WERI-Rb-1 (cell line): ENCODE measurements at regions not wholly inside any gene's neighbourhood (a gene's known extent, or its start where the extent isn't known, plus 50 kb on each side); places are given as distances from the start of the nearest gene placed in this dataset.

Experiments used
- DNase-seq: peaks from one replicate; pipeline ENCODE4 v3.0.0-alpha.2; 2020
- H3K27ac ChIP-seq: fragments of 250-450 bp; sonication (Bioruptor Pico); 2 replicates; pipeline ENCODE4 v1.5.1; 2020; ENCODE audit warnings: mild to moderate bottlenecking, moderate library complexity
- H3K27me3 ChIP-seq: fragments of 250-450 bp; sonication (Bioruptor Pico); 2 replicates; pipeline ENCODE4 v1.5.1; 2021; ENCODE audit warnings: mild to moderate bottlenecking, low read depth, moderate library complexity; ENCODE audit not compliant: insufficient read depth, severe bottlenecking
- H3K36me3 ChIP-seq: fragments of 250-450 bp; sonication (Bioruptor Pico); 2 replicates; pipeline ENCODE4 v1.5.1; 2020; ENCODE audit warnings: mild to moderate bottlenecking, moderate library complexity
- H3K4me3 ChIP-seq: 2 replicates; pipeline ENCODE4 v1.5.1; 2011; ENCODE audit warnings: low read depth, mild to moderate bottlenecking, control low read depth, low read length
- H3K9me3 ChIP-seq: fragments of 250-450 bp; sonication (Bioruptor Pico); 2 replicates; pipeline ENCODE4 v1.5.1; 2021; ENCODE audit warnings: mild to moderate bottlenecking, moderate library complexity; ENCODE audit not compliant: severe bottlenecking
- CTCF ChIP-seq: IDR thresholded peaks from 2 replicates; pipeline ENCODE4 v1.5.1; 2011; ENCODE audit warnings: low read depth, mild to moderate bottlenecking, control low read depth, inconsistent platforms, low read length

GRCh38 chr9:31144614-31145013, 1239.8 kb upstream of the ACO1 start:
- Histone ChIP-seq H3K36me3 (no peaks in the 10 kb centered on the region), H3K27ac (no peak overlapping the region), H3K27me3 (no peaks in the 10 kb centered on the region), H3K4me3 (no peak overlapping the region), H3K9me3 (no peaks in the 10 kb centered on the region)
- TF ChIP-seq CTCF = no peak
- no peak for DNase-seq

- Histone ChIP-seq H3K9me3 (no peaks in the 10 kb centered on the region), H3K36me3 (no peaks in the 10 kb centered on the region), H3K27ac (no peak overlapping the region), H3K4me3 (no peak overlapping the region), H3K27me3 (no peaks in the 10 kb centered on the region)
- no peak for DNase-seq
- TF ChIP-seq CTCF = no peak
These were observed 1237.8 kb upstream of the ACO1 start for GRCh38 chr9:31146485-31147166.

- no peak overlapping the region for H3K4me3 ChIP-seq
- no peak overlapping the region for H3K27ac ChIP-seq
- no peak for DNase-seq
- no peaks in the 10 kb centered on the region for H3K36me3 ChIP-seq
- H3K27me3 ChIP-seq = no peaks in the 10 kb centered on the region
- no peak for TF ChIP-seq CTCF
- no peaks in the 10 kb centered on the region for H3K9me3 ChIP-seq
These were observed 1231.1 kb upstream of the ACO1 start for GRCh38 chr9:31153250-31153840.

GRCh38 chr9:31166516-31166915, 1217.9 kb upstream of the ACO1 start:
- Histone ChIP-seq H3K4me3 (no peak overlapping the region), H3K27ac (no peak overlapping the region), H3K36me3 (no peaks in the 10 kb centered on the region), H3K9me3 (no peaks in the 10 kb centered on the region), H3K27me3 (no peaks in the 10 kb centered on the region)
- DNase-seq = no peak
- TF ChIP-seq CTCF = no peak

GRCh38 chr9:31168161-31168560, 1216.3 kb upstream of the ACO1 start:
- no peak for DNase-seq
- no peak overlapping the region for H3K27ac ChIP-seq
- no peak for TF ChIP-seq CTCF

GRCh38 chr9:31174681-31175080, 1209.8 kb upstream of the ACO1 start:
- DNase-seq = no peak

More at GRCh38 chr9:31168161-31168560, 1216.3 kb upstream of the ACO1 start:
- Histone ChIP-seq H3K9me3 (no peaks in the 10 kb centered on the region), H3K27me3 (no peaks in the 10 kb centered on the region), H3K4me3 (no peak overlapping the region), H3K36me3 (no peaks in the 10 kb centered on the region)

More at GRCh38 chr9:31174681-31175080, 1209.8 kb upstream of the ACO1 start:
- Histone ChIP-seq H3K27me3 (no peaks in the 10 kb centered on the region), H3K4me3 (no peak overlapping the region), H3K27ac (no peak overlapping the region), H3K9me3 (no peaks in the 10 kb centered on the region), H3K36me3 (no peaks in the 10 kb centered on the region)
- TF ChIP-seq CTCF = no peak
